Right atrium auricular region (tissue), 2 donors: ENCODE measurements at regions not wholly inside any gene's neighbourhood (a gene's known extent, or its start where the extent isn't known, plus 50 kb on each side); places are given as distances from the start of the nearest gene placed in this dataset.

Experiments
- DNase-seq: peaks from one replicate; pipeline ENCODE4 v3.0.0-alpha.2; 2019; ENCODE audit warnings: low spot score
- H3K27ac ChIP-seq, 2 donors: fragments of 200-600 bp; sonication (generic); 1 replicate in 1 of 2; 2 replicates in 1 of 2; pipeline ENCODE4 v1.5.1; 2016 to 2019
- H3K27me3 ChIP-seq, 2 donors: fragments of 200-600 bp; sonication (generic); one replicate each; pipeline versions ENCODE4 v1.5.1 to v1.6.0; 2017 to 2019
- H3K36me3 ChIP-seq: fragments of 200-600 bp; sonication (generic); one replicate; pipeline ENCODE4 v1.5.1; 2016
- H3K4me1 ChIP-seq, 2 donors: fragments of 200-600 bp; sonication (generic); one replicate each; pipeline versions ENCODE4 v1.5.1 to v1.6.0; 2017 to 2019
- H3K4me3 ChIP-seq, 2 donors: fragments of 200-600 bp; sonication (generic); 1 replicate in 1 of 2; 2 replicates in 1 of 2; pipeline ENCODE4 v1.5.1; 2017 to 2019; ENCODE audit warnings: mild to moderate bottlenecking in 1 of 2, moderate library complexity in 1 of 2
- H3K9me3 ChIP-seq, 2 donors: fragments of 200-600 bp; sonication (generic); one replicate each; pipeline ENCODE4 v1.5.1; 2019
- TF ChIP-seq, protein P1 (sequence below), 2 donors: fragments of 200-600 bp; sonication (generic); IDR thresholded peaks; one replicate each; pipeline ENCODE4 v1.5.1; 2019; ENCODE audit warnings: antibody characterized with exemption in 2 of 2

GRCh38 chr12:114747012-114747858 lies 63.3 kb upstream of the TBX3 start:
- H3K27me3 ChIP-seq, result no peaks in the 10 kb centered on the region
- H3K36me3 ChIP-seq, result no peaks in the 10 kb centered on the region
- no peak for DNase-seq
- no peaks in the 10 kb centered on the region for H3K9me3 ChIP-seq
- no peaks in the 10 kb centered on the region for H3K4me1 ChIP-seq
- no peak overlapping the region for H3K27ac ChIP-seq
- H3K4me3 ChIP-seq, result no peak overlapping the region
- TF ChIP-seq, protein P1, sequence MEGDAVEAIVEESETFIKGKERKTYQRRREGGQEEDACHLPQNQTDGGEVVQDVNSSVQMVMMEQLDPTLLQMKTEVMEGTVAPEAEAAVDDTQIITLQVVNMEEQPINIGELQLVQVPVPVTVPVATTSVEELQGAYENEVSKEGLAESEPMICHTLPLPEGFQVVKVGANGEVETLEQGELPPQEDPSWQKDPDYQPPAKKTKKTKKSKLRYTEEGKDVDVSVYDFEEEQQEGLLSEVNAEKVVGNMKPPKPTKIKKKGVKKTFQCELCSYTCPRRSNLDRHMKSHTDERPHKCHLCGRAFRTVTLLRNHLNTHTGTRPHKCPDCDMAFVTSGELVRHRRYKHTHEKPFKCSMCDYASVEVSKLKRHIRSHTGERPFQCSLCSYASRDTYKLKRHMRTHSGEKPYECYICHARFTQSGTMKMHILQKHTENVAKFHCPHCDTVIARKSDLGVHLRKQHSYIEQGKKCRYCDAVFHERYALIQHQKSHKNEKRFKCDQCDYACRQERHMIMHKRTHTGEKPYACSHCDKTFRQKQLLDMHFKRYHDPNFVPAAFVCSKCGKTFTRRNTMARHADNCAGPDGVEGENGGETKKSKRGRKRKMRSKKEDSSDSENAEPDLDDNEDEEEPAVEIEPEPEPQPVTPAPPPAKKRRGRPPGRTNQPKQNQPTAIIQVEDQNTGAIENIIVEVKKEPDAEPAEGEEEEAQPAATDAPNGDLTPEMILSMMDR (IDR thresholded peaks at IDR 0.05), result no peak

GRCh38 chr12:114746297-114747011 lies 62.5 kb upstream of the TBX3 start:
- Histone ChIP-seq H3K4me1 (no peaks in the 10 kb centered on the region), H3K27ac (no peak overlapping the region), H3K4me3 (no peak overlapping the region), H3K9me3 (no peaks in the 10 kb centered on the region), H3K36me3 (no peaks in the 10 kb centered on the region), H3K27me3 (no peaks in the 10 kb centered on the region)
- TF ChIP-seq, protein P1 (IDR thresholded peaks at IDR 0.05), result no peak
- no peak for DNase-seq

DNA sequence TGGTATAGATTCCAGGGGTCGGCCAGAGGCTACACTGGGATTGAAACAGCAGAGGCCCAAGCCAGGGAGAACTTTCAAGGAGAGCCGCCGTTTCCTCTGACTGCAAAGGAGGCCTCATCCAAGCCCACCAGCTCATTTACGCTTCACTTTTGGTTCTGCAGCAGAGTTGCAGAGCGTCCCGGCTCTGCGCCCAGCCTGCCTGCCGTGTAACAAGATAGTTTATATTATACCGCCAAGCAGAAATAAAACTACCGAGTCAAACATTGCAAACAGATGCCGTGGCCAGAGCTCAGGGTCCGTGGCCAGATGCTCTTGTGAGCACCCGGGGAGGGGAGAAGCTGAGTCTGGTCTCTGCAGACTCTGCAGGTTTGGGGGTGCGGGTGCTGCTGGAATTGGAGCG lies 60.7 kb upstream of the TBX3 start:
- TF ChIP-seq, protein P1 (IDR thresholded peaks at IDR 0.05), result no peak
- no peaks in the 10 kb centered on the region for H3K36me3 ChIP-seq
- no peak for DNase-seq
- no peaks in the 10 kb centered on the region for H3K9me3 ChIP-seq
- H3K27me3 ChIP-seq, result no peaks in the 10 kb centered on the region
- no peaks in the 10 kb centered on the region for H3K4me1 ChIP-seq
- no peak overlapping the region for H3K27ac ChIP-seq
- no peak overlapping the region for H3K4me3 ChIP-seq

DNA sequence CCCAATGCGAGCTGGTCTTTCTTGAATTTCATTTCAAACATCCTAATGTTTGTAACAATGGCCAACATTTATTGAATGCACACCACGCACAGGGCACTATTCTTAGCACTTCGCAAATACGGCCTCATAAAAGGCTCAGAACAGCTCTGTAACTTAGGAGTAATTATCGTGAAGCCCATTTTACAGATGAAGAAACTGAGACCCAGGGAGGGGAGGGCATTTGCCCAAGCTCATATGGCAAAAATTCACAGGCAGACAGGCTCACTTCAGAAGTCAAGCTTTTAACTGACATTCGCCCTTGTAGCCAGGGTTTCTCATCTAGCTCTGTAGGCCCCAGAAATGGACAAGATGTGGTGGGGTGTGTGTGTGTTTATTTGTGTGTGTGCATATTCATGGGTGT lies 60.3 kb upstream of the TBX3 start:
- no peak for DNase-seq
- TF ChIP-seq, protein P1 (IDR thresholded peaks at IDR 0.05), result no peak
- H3K4me1 ChIP-seq, result no peaks in the 10 kb centered on the region
- no peak overlapping the region for H3K27ac ChIP-seq
- H3K27me3 ChIP-seq, result no peaks in the 10 kb centered on the region
- H3K4me3 ChIP-seq, result no peak overlapping the region
- no peaks in the 10 kb centered on the region for H3K36me3 ChIP-seq
- no peaks in the 10 kb centered on the region for H3K9me3 ChIP-seq

- no peak for DNase-seq
- Histone ChIP-seq H3K4me3 (no peak overlapping the region), H3K27me3 (no peaks in the 10 kb centered on the region), H3K36me3 (no peaks in the 10 kb centered on the region), H3K27ac (no peak overlapping the region), H3K9me3 (no peaks in the 10 kb centered on the region), H3K4me1 (no peaks in the 10 kb centered on the region)
- TF ChIP-seq, protein P1 (IDR thresholded peaks at IDR 0.05), result no peak
Measured at GRCh38 chr12:114743799-114744198, 59.8 kb upstream of the TBX3 start.
